ENCODE measurements at regions not wholly inside any gene's neighbourhood (a gene's known extent, or its start where the extent isn't known, plus 50 kb on each side); places are given as distances from the start of the nearest gene placed in this dataset.

- Histone ChIP-seq H4K20me1 (ENCODE audit: low read length) (no peaks in the 10 kb centered on the region), H2AFZ (ENCODE audit: low read length) (no peak overlapping the region), H3K4me1 (ENCODE audit: insufficient read depth, low read length) (no peaks in the 10 kb centered on the region), H3K36me3 (ENCODE audit: low read depth, low read length) (no peaks in the 10 kb centered on the region), H3F3A (ENCODE audit: low read length, unreplicated experiment) (no peaks in the 10 kb centered on the region), H3K4me3 (ENCODE audit: low read length) (no peak overlapping the region), H3K9ac (ENCODE audit: low read length) (no peak overlapping the region), H3K4me2 (ENCODE audit: low read length) (no peak overlapping the region), H3K27me3 (ENCODE audit: low read length) (no peaks in the 10 kb centered on the region), H3K27ac (ENCODE audit: low read length) (no peak overlapping the region), H3K9me2 (replicated peaks; ENCODE audit: low read length) (no peaks in the 10 kb centered on the region), H3K79me2 (ENCODE audit: low read length) (no peaks in the 10 kb centered on the region), H3K9me3 (ENCODE audit: low read length) (no peaks in the 10 kb centered on the region)
- no TSS peak for BruUV-seq (replicated peaks)
- ATAC-seq = no peak
- no peak for TF ChIP-seq EZH2phosphoT487 (IDR thresholded peaks at IDR 0.05; ENCODE audit: borderline replicate concordance, low read length)
- no peak; the same call in 1 of the 2 replicates for TF ChIP-seq CTCF (conservative IDR thresholded peaks at IDR 0.05; ENCODE audit: low read depth, low read length)
- intact Hi-C loops (cut with micrococcal nuclease) = no loop called here
- DNase-seq = no peak
- ChIA-PET POLR2A (ENCODE audit: unreplicated experiment) (no interaction called here), CTCF (no interaction called here)
These were observed 106.1 kb upstream of the FGF10 start for GRCh38 chr5:44495280-44495679.

- Histone ChIP-seq H3K4me1 (ENCODE audit: insufficient read depth, low read length) (no peaks in the 10 kb centered on the region), H3K4me3 (ENCODE audit: low read length) (no peak overlapping the region), H4K20me1 (ENCODE audit: low read length) (no peaks in the 10 kb centered on the region), H3K27me3 (ENCODE audit: low read length) (peaks cover 6% of the 10 kb centered on the region; the same call in 1 of the 2 replicates), H3K79me2 (ENCODE audit: low read length) (no peaks in the 10 kb centered on the region), H3K36me3 (ENCODE audit: low read depth, low read length) (no peaks in the 10 kb centered on the region), H3K27ac (ENCODE audit: low read length) (no peak overlapping the region), H3K9me2 (replicated peaks; ENCODE audit: low read length) (no peaks in the 10 kb centered on the region), H3K4me2 (ENCODE audit: low read length) (no peak overlapping the region), H2AFZ (ENCODE audit: low read length) (no peak overlapping the region), H3K9ac (ENCODE audit: low read length) (no peak overlapping the region), H3F3A (ENCODE audit: low read length, unreplicated experiment) (no peaks in the 10 kb centered on the region), H3K9me3 (ENCODE audit: low read length) (no peaks in the 10 kb centered on the region)
- DNase-seq (no peak), ATAC-seq (no peak)
- intact Hi-C loops (cut with micrococcal nuclease) = no loop called here
- CTCF ChIA-PET = no interaction called here
- BruUV-seq (replicated peaks) = no TSS peak
- TF ChIP-seq EZH2phosphoT487 (IDR thresholded peaks at IDR 0.05; ENCODE audit: borderline replicate concordance, low read length) (no peak), CTCF (conservative IDR thresholded peaks at IDR 0.05; ENCODE audit: low read depth, low read length) (no peak), EZH2 (IDR thresholded peaks at IDR 0.05; ENCODE audit: low read length, unreplicated experiment) (no peak)
- POLR2A ChIA-PET (ENCODE audit: unreplicated experiment) = no interaction called here
These were observed 100.5 kb upstream of the FGF10 start for GRCh38 chr5:44489759-44490158.

GRCh38 chr5:44486591-44486990 lies 97.4 kb upstream of the FGF10 start:
- H3K79me2 ChIP-seq (ENCODE audit: low read length) = no peaks in the 10 kb centered on the region
- intact Hi-C loops (cut with micrococcal nuclease) = no loop called here
- no peak for ATAC-seq

More at GRCh38 chr5:44486591-44486990, 97.4 kb upstream of the FGF10 start:
- Histone ChIP-seq H3K4me1 (ENCODE audit: insufficient read depth, low read length) (no peaks in the 10 kb centered on the region), H3K27me3 (ENCODE audit: low read length) (peaks cover 23% of the 10 kb centered on the region; the same call in 1 of the 2 replicates), H3K9me3 (ENCODE audit: low read length) (no peaks in the 10 kb centered on the region), H3K4me2 (ENCODE audit: low read length) (no peak overlapping the region), H3K36me3 (ENCODE audit: low read depth, low read length) (no peaks in the 10 kb centered on the region), H3K4me3 (ENCODE audit: low read length) (no peak overlapping the region), H3K9ac (ENCODE audit: low read length) (no peak overlapping the region), H3K27ac (ENCODE audit: low read length) (no peak overlapping the region), H4K20me1 (ENCODE audit: low read length) (no peaks in the 10 kb centered on the region), H3F3A (ENCODE audit: low read length, unreplicated experiment) (no peaks in the 10 kb centered on the region), H2AFZ (ENCODE audit: low read length) (no peak overlapping the region), H3K9me2 (replicated peaks; ENCODE audit: low read length) (no peaks in the 10 kb centered on the region)
- CTCF ChIA-PET = no interaction called here
- no TSS peak for BruUV-seq (replicated peaks)
- TF ChIP-seq EZH2 (IDR thresholded peaks at IDR 0.05; ENCODE audit: low read length, unreplicated experiment) (no peak), CTCF (conservative IDR thresholded peaks at IDR 0.05; ENCODE audit: low read depth, low read length) (no peak), EZH2phosphoT487 (IDR thresholded peaks at IDR 0.05; ENCODE audit: borderline replicate concordance, low read length) (no peak)
- DNase-seq = no peak
- POLR2A ChIA-PET (ENCODE audit: unreplicated experiment) = no interaction called here
